Epithelial cell of esophagus (primary cell): ENCODE measurements at regions not wholly inside any gene's neighbourhood (a gene's known extent, or its start where the extent isn't known, plus 50 kb on each side); places are given as distances from the start of the nearest gene placed in this dataset.

Experiments
- DNase-seq: peaks from one replicate; pipeline ENCODE4 v3.0.0; 2010; ENCODE audit warnings: low read depth
- H3K4me3 ChIP-seq: 2 replicates; pipeline ENCODE4 v1.5.1; 2011; ENCODE audit warnings: mild to moderate bottlenecking, low read length, control low read depth
- TF ChIP-seq, protein P1 (sequence below): IDR thresholded peaks from 2 replicates; pipeline ENCODE4 v1.5.1; 2011; ENCODE audit warnings: low read depth, mild to moderate bottlenecking, low read length, control low read depth, inconsistent platforms; ENCODE audit not compliant: insufficient read depth; ENCODE audit errors: missing control alignments

GRCh38 chrX:34716302-34716701 lies 59.2 kb upstream of the TMEM47 start:
- TF ChIP-seq, protein P1, sequence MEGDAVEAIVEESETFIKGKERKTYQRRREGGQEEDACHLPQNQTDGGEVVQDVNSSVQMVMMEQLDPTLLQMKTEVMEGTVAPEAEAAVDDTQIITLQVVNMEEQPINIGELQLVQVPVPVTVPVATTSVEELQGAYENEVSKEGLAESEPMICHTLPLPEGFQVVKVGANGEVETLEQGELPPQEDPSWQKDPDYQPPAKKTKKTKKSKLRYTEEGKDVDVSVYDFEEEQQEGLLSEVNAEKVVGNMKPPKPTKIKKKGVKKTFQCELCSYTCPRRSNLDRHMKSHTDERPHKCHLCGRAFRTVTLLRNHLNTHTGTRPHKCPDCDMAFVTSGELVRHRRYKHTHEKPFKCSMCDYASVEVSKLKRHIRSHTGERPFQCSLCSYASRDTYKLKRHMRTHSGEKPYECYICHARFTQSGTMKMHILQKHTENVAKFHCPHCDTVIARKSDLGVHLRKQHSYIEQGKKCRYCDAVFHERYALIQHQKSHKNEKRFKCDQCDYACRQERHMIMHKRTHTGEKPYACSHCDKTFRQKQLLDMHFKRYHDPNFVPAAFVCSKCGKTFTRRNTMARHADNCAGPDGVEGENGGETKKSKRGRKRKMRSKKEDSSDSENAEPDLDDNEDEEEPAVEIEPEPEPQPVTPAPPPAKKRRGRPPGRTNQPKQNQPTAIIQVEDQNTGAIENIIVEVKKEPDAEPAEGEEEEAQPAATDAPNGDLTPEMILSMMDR = no peak
- H3K4me3 ChIP-seq = no peak overlapping the region
- DNase-seq = no peak

DNA sequence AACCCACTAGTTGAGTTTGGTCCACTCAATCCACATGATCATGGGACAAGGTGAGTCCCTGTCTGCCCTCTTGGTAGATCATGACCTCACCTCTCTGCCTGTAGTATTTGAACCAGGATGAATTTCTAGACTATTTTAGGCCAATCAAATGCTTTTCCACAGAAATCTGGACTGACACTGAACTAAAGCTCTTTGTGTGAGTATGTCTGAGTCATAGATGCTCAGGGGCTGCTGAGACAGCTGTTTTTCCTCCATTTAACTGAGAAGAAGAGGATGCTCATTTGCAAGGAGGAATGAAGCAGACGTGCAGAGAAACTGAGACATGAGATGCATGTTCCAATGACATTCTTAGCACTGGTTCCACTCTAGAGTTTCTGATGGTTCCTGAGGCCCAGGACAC lies 77.3 kb upstream of the TMEM47 start:
- peak; percentile 3 for DNase-seq
- TF ChIP-seq, protein P1 = no peak
- H3K4me3 ChIP-seq = no peak overlapping the region

- no peak for DNase-seq
- TF ChIP-seq, protein P1 = no peak
- H3K4me3 ChIP-seq = no peak overlapping the region
These were observed 87.4 kb upstream of the TMEM47 start for GRCh38 chrX:34744521-34744920.

- TF ChIP-seq, protein P1 = no peak
These were observed 92.8 kb upstream of the TMEM47 start for GRCh38 chrX:34749896-34750295.

GRCh38 chrX:34764852-34765361 lies 107.8 kb upstream of the TMEM47 start:
- H3K4me3 ChIP-seq = no peak overlapping the region
- DNase-seq = no peak
- TF ChIP-seq, protein P1 = no peak

More at GRCh38 chrX:34749896-34750295, 92.8 kb upstream of the TMEM47 start:
- no peak overlapping the region for H3K4me3 ChIP-seq
- no peak for DNase-seq

DNA sequence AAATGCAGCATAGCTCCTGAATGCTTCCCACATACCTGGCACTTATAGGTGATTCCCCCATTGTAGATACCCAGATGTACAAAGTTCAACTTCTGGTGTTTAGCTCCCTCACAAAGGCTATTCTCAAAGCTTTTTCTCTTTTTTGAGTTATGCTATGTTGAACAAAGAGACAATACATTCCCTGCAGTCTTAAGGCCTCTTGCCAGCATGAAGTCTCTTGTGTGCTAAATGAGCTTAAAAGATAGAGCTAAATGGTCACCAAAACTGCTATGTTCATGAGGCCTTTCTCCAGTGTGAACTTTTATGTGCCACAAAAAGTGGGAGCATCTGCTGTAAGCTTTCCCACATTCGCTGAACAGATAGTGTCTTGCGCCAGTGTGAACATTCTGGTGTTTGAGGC lies 111.2 kb upstream of the TMEM47 start:
- TF ChIP-seq, protein P1 = no peak
- no peak for DNase-seq

GRCh38 chrX:34770511-34770910 lies 113.4 kb upstream of the TMEM47 start:
- TF ChIP-seq, protein P1 = no peak
- no peak for DNase-seq
- no peak overlapping the region for H3K4me3 ChIP-seq

More for the DNA sequence above, 111.2 kb upstream of the TMEM47 start:
- no peak overlapping the region for H3K4me3 ChIP-seq
